BE2C (cell line): ENCODE measurements at regions not wholly inside any gene's neighbourhood (a gene's known extent, or its start where the extent isn't known, plus 50 kb on each side); places are given as distances from the start of the nearest gene placed in this dataset.
A peak's percentile ranks its signal among the peaks of the same experiment; 100 is the strongest.

Source experiments
- DNase-seq: peaks from one replicate; pipeline ENCODE4 v3.0.0-alpha.2; 2020
- H3K27me3 ChIP-seq: fragments of 250-450 bp; sonication (Bioruptor Pico); 2 replicates; pipeline ENCODE4 v1.5.1; 2020; ENCODE audit warnings: mild to moderate bottlenecking
- H3K36me3 ChIP-seq: fragments of 250-450 bp; sonication (Bioruptor Pico); 2 replicates; pipeline ENCODE4 v1.5.1; 2020; ENCODE audit warnings: mild to moderate bottlenecking
- H3K4me1 ChIP-seq: fragments of 250-450 bp; sonication (Bioruptor Pico); 2 replicates; pipeline ENCODE4 v1.5.1; 2020
- H3K4me3 ChIP-seq: 2 replicates; pipeline ENCODE4 v1.5.1; 2011; ENCODE audit warnings: low read depth, low read length
- H3K9me3 ChIP-seq: fragments of 250-450 bp; sonication (Bioruptor Pico); 2 replicates; pipeline ENCODE4 v1.5.1; 2020
- CTCF ChIP-seq: IDR thresholded peaks from 2 replicates; pipeline ENCODE4 v1.5.1; 2012; ENCODE audit warnings: mild to moderate bottlenecking, low read depth, low read length

- DNase-seq: peak; percentile 28
- H3K36me3 ChIP-seq: no peaks in the 10 kb centered on the region
- H3K4me1 ChIP-seq: no peaks in the 10 kb centered on the region
- no peak overlapping the region for H3K4me3 ChIP-seq
- TF ChIP-seq CTCF: peak; percentile 42
- H3K27me3 ChIP-seq: no peaks in the 10 kb centered on the region
- no peaks in the 10 kb centered on the region for H3K9me3 ChIP-seq
Observed at GRCh38 chr2:88350331-88351248, 101.9 kb downstream of the FOXI3 start.

GRCh38 chr2:88345842-88346241, 106.7 kb downstream of the FOXI3 start:
- no peak overlapping the region for H3K4me3 ChIP-seq
- H3K4me1 ChIP-seq: no peaks in the 10 kb centered on the region
- no peaks in the 10 kb centered on the region for H3K9me3 ChIP-seq
- no peaks in the 10 kb centered on the region for H3K36me3 ChIP-seq
- no peaks in the 10 kb centered on the region for H3K27me3 ChIP-seq
- DNase-seq: no peak
- no peak for TF ChIP-seq CTCF

- H3K27me3 ChIP-seq: no peaks in the 10 kb centered on the region
- H3K9me3 ChIP-seq: no peaks in the 10 kb centered on the region
- no peak for TF ChIP-seq CTCF
- no peaks in the 10 kb centered on the region for H3K4me1 ChIP-seq
- no peaks in the 10 kb centered on the region for H3K36me3 ChIP-seq
- DNase-seq: no peak
- H3K4me3 ChIP-seq: no peak overlapping the region
Observed at GRCh38 chr2:88342749-88343148, 109.7 kb downstream of the FOXI3 start.

GRCh38 chr2:88334418-88334817, 118.1 kb downstream of the FOXI3 start:
- Histone ChIP-seq H3K4me3 (no peak overlapping the region), H3K9me3 (no peaks in the 10 kb centered on the region), H3K27me3 (no peaks in the 10 kb centered on the region), H3K4me1 (no peaks in the 10 kb centered on the region), H3K36me3 (no peaks in the 10 kb centered on the region)
- no peak for DNase-seq
- TF ChIP-seq CTCF: no peak

GRCh38 chr2:88331239-88331638, 121.3 kb downstream of the FOXI3 start:
- Histone ChIP-seq H3K36me3 (no peaks in the 10 kb centered on the region), H3K4me1 (no peaks in the 10 kb centered on the region), H3K27me3 (no peaks in the 10 kb centered on the region), H3K4me3 (no peak overlapping the region), H3K9me3 (no peaks in the 10 kb centered on the region)
- no peak for DNase-seq
- TF ChIP-seq CTCF: no peak
